Peyer's patch (tissue), 4 donors: ENCODE measurements at regions not wholly inside any gene's neighbourhood (a gene's known extent, or its start where the extent isn't known, plus 50 kb on each side); places are given as distances from the start of the nearest gene placed in this dataset.
"Not testable (repeated sequence)": the region's sequence is repeated elsewhere in the genome, so short reads cannot be mapped to it uniquely, and the experiment has no call there.

Source experiments
- DNase-seq, 3 donors: peaks; one replicate each; pipeline ENCODE4 v3.0.0-alpha.2; 2017 to 2019
- H3K27ac ChIP-seq, 4 donors: fragments of 200-600 bp; sonication (generic); one replicate each; pipeline ENCODE4 v1.5.1; 2016 to 2019
- H3K27me3 ChIP-seq, 2 donors: fragments of 200-600 bp; sonication (generic); one replicate each; pipeline ENCODE4 v1.5.1; 2019
- H3K36me3 ChIP-seq, 3 donors: fragments of 200-600 bp; sonication (generic); one replicate each; pipeline ENCODE4 v1.5.1; 2016 to 2019
- H3K4me1 ChIP-seq, 4 donors: fragments of 200-600 bp; sonication (generic); one replicate each; pipeline ENCODE4 v1.5.1; 2016 to 2019
- H3K4me3 ChIP-seq, 4 donors: fragments of 200-600 bp; sonication (generic); 1 replicate in 3 of 4; 2 replicates in 1 of 4; pipeline ENCODE4 v1.5.1; 2016 to 2019; ENCODE audit warnings: mild to moderate bottlenecking in 1 of 4
- H3K9me3 ChIP-seq, 4 donors: fragments of 200-600 bp; sonication (generic); one replicate each; pipeline ENCODE4 v1.5.1; 2016 to 2019; ENCODE audit warnings: mild to moderate bottlenecking in 1 of 4
- POLR2A ChIP-seq, 2 donors: fragments of 450-650 bp; IDR thresholded peaks; one replicate each; pipeline ENCODE4 v1.5.1; 2017; ENCODE audit warnings: antibody characterized with exemption in 2 of 2, mild to moderate bottlenecking in 2 of 2, moderate library complexity in 2 of 2
- TF ChIP-seq, protein P1 (sequence below), 6 experiments: fragments of 450-650 bp in 4 of 6; fragments of 200-600 bp in 2 of 6; sonication (generic) in 1 of 6; IDR thresholded peaks; one replicate each; pipeline ENCODE4 v1.5.1; 2017 to 2019; ENCODE audit warnings: antibody characterized with exemption in 6 of 6, mild to moderate bottlenecking in 3 of 6, moderate library complexity in 1 of 6

DNA sequence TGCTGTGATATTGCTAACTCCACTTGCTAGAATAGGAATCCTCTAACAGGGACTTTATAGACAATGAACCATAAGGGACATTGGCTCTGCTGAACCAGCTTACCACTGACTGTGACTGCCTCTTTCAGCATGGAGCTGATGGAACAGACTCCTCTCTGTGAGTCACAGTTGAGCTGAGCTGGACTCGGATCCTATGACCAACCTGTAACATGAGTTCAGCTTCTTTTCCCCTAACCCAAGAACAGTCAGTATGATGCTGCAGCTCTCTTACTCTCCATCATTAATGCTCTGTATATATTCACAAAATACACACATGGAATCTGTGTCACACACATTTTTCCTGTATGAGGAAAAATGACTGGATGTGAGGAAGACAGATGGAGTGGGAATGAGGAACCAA lies 177.9 kb upstream of the BET1 start:
- H3K36me3 ChIP-seq, result no peaks in the 10 kb centered on the region
- no peak overlapping the region for H3K27ac ChIP-seq
- TF ChIP-seq, protein P1, sequence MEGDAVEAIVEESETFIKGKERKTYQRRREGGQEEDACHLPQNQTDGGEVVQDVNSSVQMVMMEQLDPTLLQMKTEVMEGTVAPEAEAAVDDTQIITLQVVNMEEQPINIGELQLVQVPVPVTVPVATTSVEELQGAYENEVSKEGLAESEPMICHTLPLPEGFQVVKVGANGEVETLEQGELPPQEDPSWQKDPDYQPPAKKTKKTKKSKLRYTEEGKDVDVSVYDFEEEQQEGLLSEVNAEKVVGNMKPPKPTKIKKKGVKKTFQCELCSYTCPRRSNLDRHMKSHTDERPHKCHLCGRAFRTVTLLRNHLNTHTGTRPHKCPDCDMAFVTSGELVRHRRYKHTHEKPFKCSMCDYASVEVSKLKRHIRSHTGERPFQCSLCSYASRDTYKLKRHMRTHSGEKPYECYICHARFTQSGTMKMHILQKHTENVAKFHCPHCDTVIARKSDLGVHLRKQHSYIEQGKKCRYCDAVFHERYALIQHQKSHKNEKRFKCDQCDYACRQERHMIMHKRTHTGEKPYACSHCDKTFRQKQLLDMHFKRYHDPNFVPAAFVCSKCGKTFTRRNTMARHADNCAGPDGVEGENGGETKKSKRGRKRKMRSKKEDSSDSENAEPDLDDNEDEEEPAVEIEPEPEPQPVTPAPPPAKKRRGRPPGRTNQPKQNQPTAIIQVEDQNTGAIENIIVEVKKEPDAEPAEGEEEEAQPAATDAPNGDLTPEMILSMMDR (IDR thresholded peaks at IDR 0.05), result no peak
- no peaks in the 10 kb centered on the region for H3K27me3 ChIP-seq
- no peak overlapping the region for H3K4me3 ChIP-seq
- no peaks in the 10 kb centered on the region for H3K9me3 ChIP-seq
- no peaks in the 10 kb centered on the region for H3K4me1 ChIP-seq
- no peak for DNase-seq

- no peaks in the 10 kb centered on the region for H3K9me3 ChIP-seq
- H3K27me3 ChIP-seq, result no peaks in the 10 kb centered on the region
- no peak overlapping the region for H3K4me3 ChIP-seq
- no peak for DNase-seq
- H3K27ac ChIP-seq, result peak overlapping the region in 1 of 4 donors; percentile 57
- no peak for TF ChIP-seq POLR2A (IDR thresholded peaks at IDR 0.05)
- TF ChIP-seq, protein P1 (IDR thresholded peaks at IDR 0.05), result no peak
- no peaks in the 10 kb centered on the region for H3K4me1 ChIP-seq
- H3K36me3 ChIP-seq, result no peaks in the 10 kb centered on the region
Observed at GRCh38 chr7:94182721-94183120, 178.6 kb upstream of the BET1 start.

DNA sequence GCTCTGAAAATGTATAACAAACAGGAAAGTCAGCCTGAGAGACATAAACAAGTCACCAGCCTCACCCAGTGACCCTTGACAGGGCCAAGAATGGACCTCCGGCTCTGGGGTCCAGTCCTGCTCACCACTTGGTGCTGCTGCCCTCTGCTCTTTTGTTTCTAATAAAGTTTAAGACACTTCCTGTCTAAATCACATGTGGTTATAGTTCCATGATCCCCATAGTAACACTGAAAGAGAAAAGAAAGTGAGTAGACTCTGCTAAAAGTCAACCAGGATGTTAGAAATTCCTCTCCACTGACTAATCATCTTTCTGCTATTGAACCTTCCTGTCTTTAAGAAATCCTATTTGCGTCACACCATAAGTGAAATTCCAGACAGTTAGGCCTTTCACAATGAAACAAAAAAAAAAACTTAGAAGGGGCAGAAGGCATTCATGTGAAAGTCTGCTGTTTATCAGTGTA lies 179.2 kb upstream of the BET1 start:
- TF ChIP-seq, protein P1 (IDR thresholded peaks at IDR 0.05), result no peak
- no peak for TF ChIP-seq POLR2A (IDR thresholded peaks at IDR 0.05)
- peak overlapping the region; percentile 15 to 57 (median 39) for H3K27ac ChIP-seq

GRCh38 chr7:94183891-94184290 lies 179.7 kb upstream of the BET1 start:
- H3K27me3 ChIP-seq, result no peaks in the 10 kb centered on the region
- H3K36me3 ChIP-seq, result no peaks in the 10 kb centered on the region
- TF ChIP-seq, protein P1 (IDR thresholded peaks at IDR 0.05), result no peak
- no peak for TF ChIP-seq POLR2A (IDR thresholded peaks at IDR 0.05)
- no peak for DNase-seq
- H3K27ac ChIP-seq, result peak overlapping the region in 2 of 4 donors; percentile 25 to 46
- H3K4me1 ChIP-seq, result no peaks in the 10 kb centered on the region
- H3K9me3 ChIP-seq, result no peaks in the 10 kb centered on the region
- no peak overlapping the region for H3K4me3 ChIP-seq

More for the DNA sequence above, 179.2 kb upstream of the BET1 start:
- no peaks in the 10 kb centered on the region for H3K27me3 ChIP-seq
- H3K36me3 ChIP-seq, result no peaks in the 10 kb centered on the region
- no peaks in the 10 kb centered on the region for H3K4me1 ChIP-seq
- no peak for DNase-seq
- H3K9me3 ChIP-seq, result no peaks in the 10 kb centered on the region
- H3K4me3 ChIP-seq, result no peak overlapping the region

DNA sequence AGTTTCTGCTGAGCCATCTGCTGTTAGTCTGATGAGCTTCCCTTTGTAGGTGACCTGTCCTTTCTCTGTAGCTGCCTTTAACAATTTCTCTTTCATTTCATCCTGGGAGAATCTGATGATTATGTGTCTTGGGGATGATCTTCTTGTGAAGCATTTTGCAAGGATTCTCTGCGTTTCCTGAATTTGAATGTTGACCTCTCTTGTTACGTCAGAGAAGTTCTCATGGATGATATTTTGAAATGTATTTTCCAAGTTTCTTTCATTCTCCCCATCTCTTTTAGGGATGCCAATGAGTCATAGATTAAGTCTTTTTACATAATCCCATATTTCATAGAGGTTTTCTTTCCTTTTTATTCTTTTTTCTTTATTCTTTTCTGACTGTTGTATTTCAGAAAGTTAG lies 184.2 kb upstream of the BET1 start:
- H3K4me1 ChIP-seq, result no peaks in the 10 kb centered on the region
- H3K9me3 ChIP-seq, result no peaks in the 10 kb centered on the region
- TF ChIP-seq POLR2A (IDR thresholded peaks at IDR 0.05), result no peak
- TF ChIP-seq, protein P1 (IDR thresholded peaks at IDR 0.05), result no peak
- H3K36me3 ChIP-seq, result no peaks in the 10 kb centered on the region
- H3K27ac ChIP-seq, result no peak overlapping the region
- no peak overlapping the region for H3K4me3 ChIP-seq
- H3K27me3 ChIP-seq, result no peaks in the 10 kb centered on the region
- DNase-seq, result no peak

DNA sequence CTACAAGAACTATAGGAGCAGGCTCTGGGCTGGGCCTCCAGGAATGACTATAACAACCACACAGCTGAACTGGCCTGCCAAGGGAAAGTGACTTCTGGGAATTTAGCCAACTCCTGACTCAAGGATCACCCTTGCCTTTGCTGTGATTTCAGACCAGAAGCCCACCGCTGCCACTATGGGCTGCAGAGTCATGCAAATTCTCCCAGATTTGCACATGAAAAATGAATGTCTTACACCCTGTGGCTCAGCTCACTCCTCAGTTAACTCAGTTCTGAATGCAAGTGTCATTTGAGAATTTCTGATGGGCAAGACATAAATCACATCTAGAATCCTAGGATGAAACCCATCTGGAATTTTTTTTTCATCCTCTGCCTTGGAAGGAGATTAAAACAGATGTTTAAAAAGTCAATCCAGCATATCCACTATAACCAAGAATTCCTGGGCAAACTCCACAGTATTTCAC lies 186.5 kb upstream of the BET1 start:
- H3K27ac ChIP-seq, result no peak overlapping the region
- no peak for TF ChIP-seq POLR2A (IDR thresholded peaks at IDR 0.05)
- TF ChIP-seq, protein P1 (IDR thresholded peaks at IDR 0.05), result no peak
- H3K4me1 ChIP-seq, result no peaks in the 10 kb centered on the region
- H3K9me3 ChIP-seq, result no peaks in the 10 kb centered on the region
- DNase-seq, result no peak
- no peak overlapping the region for H3K4me3 ChIP-seq
- H3K36me3 ChIP-seq, result no peaks in the 10 kb centered on the region
- no peaks in the 10 kb centered on the region for H3K27me3 ChIP-seq

DNA sequence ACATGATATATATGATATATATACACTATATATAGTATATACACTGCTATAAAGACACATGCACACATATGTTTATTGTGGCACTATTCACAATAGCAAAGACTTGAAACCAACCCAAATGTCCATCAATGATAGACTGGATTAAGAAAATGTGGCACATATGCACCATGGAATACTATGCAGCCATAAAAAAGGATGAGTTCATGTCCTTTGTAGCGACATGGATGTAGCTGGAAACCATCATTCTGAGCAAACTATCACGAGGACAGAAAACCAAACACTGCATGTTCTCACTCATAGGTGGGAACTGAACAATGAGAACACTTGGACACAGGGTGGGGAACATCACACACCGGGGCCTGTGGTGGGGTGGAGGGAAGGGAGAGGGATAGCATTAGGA lies 190.3 kb upstream of the BET1 start:
- not testable (repeated sequence) for H3K4me1 ChIP-seq, DNase-seq, H3K4me3 ChIP-seq, H3K36me3 ChIP-seq, H3K27me3 ChIP-seq, H3K9me3 ChIP-seq, H3K27ac ChIP-seq
